ENCODE measurements at regions not wholly inside any gene's neighbourhood (a gene's known extent, or its start where the extent isn't known, plus 50 kb on each side); places are given as distances from the start of the nearest gene placed in this dataset.
"Not testable (repeated sequence)": the region's sequence is repeated elsewhere in the genome, so short reads cannot be mapped to it uniquely, and the experiment has no call there.

DNA sequence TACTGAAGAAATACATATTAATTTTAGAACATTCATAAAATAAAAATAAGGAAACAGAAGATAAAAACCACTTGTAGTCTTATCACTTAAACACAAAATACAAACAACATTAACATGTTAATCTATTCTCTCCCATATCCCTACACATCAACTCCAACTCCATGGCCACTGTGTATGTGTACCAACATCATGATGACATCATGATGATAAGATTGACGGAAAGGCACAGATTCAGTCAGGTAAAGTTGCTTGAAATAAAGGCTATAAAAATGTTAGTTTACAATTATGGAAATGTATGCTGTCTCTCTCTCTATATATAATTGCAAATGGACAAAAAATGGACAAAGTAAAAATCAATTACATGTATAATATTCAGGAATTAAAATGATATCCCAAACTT is 388.5 kb upstream of the UBE2E3 start:
- TF ChIP-seq, protein P1, sequence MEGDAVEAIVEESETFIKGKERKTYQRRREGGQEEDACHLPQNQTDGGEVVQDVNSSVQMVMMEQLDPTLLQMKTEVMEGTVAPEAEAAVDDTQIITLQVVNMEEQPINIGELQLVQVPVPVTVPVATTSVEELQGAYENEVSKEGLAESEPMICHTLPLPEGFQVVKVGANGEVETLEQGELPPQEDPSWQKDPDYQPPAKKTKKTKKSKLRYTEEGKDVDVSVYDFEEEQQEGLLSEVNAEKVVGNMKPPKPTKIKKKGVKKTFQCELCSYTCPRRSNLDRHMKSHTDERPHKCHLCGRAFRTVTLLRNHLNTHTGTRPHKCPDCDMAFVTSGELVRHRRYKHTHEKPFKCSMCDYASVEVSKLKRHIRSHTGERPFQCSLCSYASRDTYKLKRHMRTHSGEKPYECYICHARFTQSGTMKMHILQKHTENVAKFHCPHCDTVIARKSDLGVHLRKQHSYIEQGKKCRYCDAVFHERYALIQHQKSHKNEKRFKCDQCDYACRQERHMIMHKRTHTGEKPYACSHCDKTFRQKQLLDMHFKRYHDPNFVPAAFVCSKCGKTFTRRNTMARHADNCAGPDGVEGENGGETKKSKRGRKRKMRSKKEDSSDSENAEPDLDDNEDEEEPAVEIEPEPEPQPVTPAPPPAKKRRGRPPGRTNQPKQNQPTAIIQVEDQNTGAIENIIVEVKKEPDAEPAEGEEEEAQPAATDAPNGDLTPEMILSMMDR (IDR thresholded peaks at IDR 0.05) = no peak
- intact Hi-C loops (cut with DNase I, micrococcal nuclease) = no loop called here
- H3K4me3 ChIP-seq = no peak overlapping the region
- H3K9me3 ChIP-seq = no peaks in the 10 kb centered on the region
- H3K4me1 ChIP-seq (ENCODE audit: low read depth) = no peaks in the 10 kb centered on the region
- no peaks in the 10 kb centered on the region for H3K36me3 ChIP-seq (ENCODE audit: low read depth)
- no peak for DNase-seq
- ATAC-seq = no peak

DNA sequence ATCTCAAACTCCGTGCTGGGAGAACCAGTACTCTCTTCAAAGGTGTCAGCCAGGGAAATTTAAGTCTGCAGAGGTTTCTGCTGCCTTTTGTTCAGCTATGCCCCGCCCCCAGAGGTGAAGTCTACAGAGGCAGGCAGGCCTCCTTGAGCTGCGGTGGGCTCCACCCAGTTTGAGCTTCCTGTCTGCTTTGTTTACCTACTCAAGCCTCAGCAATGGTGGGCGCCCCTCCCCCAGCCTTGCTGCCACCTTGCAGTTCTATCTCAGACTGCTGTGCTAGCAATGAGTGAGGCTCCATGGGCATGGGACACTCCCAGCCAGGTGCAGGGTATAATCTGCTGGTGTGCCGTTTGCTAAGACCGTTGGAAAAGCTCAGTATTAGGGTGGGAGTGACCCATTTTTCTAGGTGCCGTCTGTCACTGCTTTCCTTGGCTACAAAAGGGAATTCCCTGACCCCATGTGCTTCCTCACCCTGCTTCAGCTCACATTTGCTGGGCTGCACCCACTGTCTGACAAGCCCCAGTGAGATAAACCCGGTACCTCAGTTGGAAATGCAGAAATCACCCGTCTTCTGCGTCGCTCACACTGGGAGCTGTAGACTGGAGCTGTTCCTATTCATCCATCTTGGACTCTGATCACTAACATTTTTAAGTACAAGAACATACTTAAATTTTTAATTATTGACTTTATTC is 389.2 kb upstream of the UBE2E3 start:
- DNase-seq = peak; percentile 5 to 49 (median 23)
- H3K36me3 ChIP-seq (ENCODE audit: low read depth); intact Hi-C loops (cut with DNase I, micrococcal nuclease); H3K9me3 ChIP-seq; ATAC-seq; H3K4me3 ChIP-seq; H3K4me1 ChIP-seq (ENCODE audit: low read depth): not testable (repeated sequence)

DNA sequence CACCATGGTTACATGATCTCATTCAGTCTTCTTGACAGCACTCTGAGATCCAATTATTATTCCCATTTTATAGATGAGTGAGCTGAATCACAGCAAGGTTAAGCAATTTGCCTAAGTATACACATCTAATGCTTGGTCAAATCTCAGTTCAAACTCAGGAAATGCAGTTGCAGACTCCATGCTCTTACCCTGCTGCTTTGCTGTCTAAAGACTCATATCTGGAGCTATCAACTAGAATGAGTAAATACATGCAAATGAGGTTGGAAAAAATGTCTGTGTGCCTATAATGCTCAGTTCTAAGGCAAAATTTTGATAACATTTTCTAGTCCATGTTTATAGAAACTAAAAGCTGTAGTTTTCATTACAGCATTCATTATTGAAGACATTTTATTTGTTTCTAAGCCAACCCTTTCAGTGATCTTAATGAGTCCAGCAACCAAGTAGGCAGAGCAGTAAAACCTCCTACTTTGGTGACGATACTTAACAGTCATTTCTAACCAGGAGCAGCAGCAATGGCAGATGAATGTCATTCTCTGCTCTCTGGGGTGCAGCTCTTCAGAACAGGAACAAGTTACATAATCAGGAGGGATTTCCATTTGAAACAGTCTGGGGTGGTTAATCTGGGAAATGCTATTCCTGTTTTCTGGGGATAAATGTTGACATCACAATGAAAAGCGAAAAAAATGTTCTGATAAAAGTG is 396.8 kb upstream of the UBE2E3 start:
- Histone ChIP-seq H3K36me3 (ENCODE audit: low read depth) (no peaks in the 10 kb centered on the region), H3K4me1 (ENCODE audit: low read depth) (no peaks in the 10 kb centered on the region), H3K4me3 (no peak overlapping the region), H3K9me3 (no peaks in the 10 kb centered on the region)
- no peak for DNase-seq
- intact Hi-C loops (cut with DNase I, micrococcal nuclease) = no loop called here
- TF ChIP-seq, protein P1 (IDR thresholded peaks at IDR 0.05) = no peak
- ATAC-seq = no peak

DNA sequence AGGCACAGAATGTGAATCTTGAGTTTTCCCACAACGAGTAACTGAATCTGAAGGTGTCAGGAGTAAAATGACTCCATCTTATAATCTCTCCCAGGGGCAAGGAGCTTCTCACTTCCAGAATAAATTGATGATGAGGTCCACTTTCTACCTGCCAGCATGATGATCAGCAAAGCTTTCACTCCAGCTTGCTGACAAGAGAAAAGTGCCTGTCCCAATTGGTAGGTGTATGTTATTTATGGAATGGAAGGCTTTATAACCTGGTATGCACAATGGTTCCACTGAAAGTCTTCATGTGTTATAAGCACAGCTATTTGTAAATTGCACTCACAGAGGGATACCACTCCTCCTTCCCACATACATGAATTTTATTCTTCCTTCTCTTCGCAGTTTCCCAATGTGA is 401.0 kb upstream of the UBE2E3 start:
- TF ChIP-seq, protein P1 (IDR thresholded peaks at IDR 0.05) = no peak
- ATAC-seq (no peak), DNase-seq (no peak)
- no peaks in the 10 kb centered on the region for H3K36me3 ChIP-seq (ENCODE audit: low read depth)
- H3K9me3 ChIP-seq = no peaks in the 10 kb centered on the region
- no peak overlapping the region for H3K4me3 ChIP-seq
- no peaks in the 10 kb centered on the region for H3K4me1 ChIP-seq (ENCODE audit: low read depth)
- intact Hi-C loops (cut with DNase I, micrococcal nuclease) = no loop called here

DNA sequence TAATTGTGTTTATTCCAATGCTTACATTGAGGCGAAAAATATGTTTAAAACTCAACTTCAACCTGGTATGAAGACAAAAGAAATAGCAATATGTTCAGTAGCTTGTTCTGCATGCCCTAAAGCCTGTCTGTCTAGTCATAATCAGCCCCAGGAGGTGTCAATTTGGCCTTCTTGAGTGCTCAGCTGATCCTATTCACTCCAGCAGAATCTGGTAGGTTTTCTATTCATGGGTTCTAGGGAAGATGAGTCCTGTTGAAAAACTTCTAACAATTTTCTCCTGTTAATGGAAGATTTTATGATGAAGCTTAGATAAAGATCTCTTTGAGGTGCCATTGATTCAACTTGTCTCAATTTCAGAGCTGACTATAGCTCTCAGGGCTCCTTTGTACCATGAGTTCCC is 402.0 kb upstream of the UBE2E3 start:
- no peak overlapping the region for H3K4me3 ChIP-seq
- TF ChIP-seq, protein P1 (IDR thresholded peaks at IDR 0.05) = no peak
- H3K36me3 ChIP-seq (ENCODE audit: low read depth) = no peaks in the 10 kb centered on the region
- DNase-seq (no peak), ATAC-seq (no peak)
- H3K9me3 ChIP-seq = no peaks in the 10 kb centered on the region
- intact Hi-C loops (cut with DNase I, micrococcal nuclease) = no loop called here
- no peaks in the 10 kb centered on the region for H3K4me1 ChIP-seq (ENCODE audit: low read depth)

DNA sequence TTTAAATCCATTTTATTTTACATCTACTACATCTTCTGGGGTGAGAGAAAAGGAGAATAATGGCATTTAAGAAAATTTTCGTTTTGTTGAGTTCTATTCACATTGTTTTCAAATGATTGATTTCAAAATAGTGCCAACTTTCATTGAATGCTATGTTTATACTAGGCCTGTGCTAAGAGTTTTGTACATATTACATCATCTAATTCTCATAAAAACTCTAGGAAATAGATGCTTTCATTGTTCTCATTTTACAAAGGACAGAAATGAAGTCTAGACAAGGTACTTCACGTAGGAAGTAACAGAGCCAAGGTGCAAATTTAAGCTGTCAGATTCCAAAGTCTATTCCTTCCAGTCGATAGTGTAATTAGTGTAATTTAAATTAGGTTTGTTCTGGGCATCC is 402.8 kb upstream of the UBE2E3 start:
- TF ChIP-seq, protein P1 (IDR thresholded peaks at IDR 0.05) = no peak
- ATAC-seq (peak; percentile 74), DNase-seq (no peak)
- no peaks in the 10 kb centered on the region for H3K9me3 ChIP-seq
- H3K36me3 ChIP-seq (ENCODE audit: low read depth) = no peaks in the 10 kb centered on the region
- no peaks in the 10 kb centered on the region for H3K4me1 ChIP-seq (ENCODE audit: low read depth)
- H3K4me3 ChIP-seq = no peak overlapping the region
- intact Hi-C loops (cut with DNase I, micrococcal nuclease) = no loop called here
